ENCODE measurements at regions not wholly inside any gene's neighbourhood (a gene's known extent, or its start where the extent isn't known, plus 50 kb on each side); places are given as distances from the start of the nearest gene placed in this dataset.

GRCh38 chr2:134169788-134170187, 84.1 kb upstream of the MGAT5 start:
- H3K27me3 Mint-ChIP-seq (ENCODE audit: insufficient read depth, unreplicated experiment): no peaks in the 10 kb centered on the region
- intact Hi-C loops (cut with micrococcal nuclease; ENCODE audit: unreplicated experiment): no loop called here

GRCh38 chr2:134170294-134170693, 83.6 kb upstream of the MGAT5 start:
- CTCF ChIA-PET: no interaction called here

More at GRCh38 chr2:134169788-134170187, 84.1 kb upstream of the MGAT5 start:
- no peaks in the 10 kb centered on the region for H3K9me3 Mint-ChIP-seq (ENCODE audit: unreplicated experiment)
- no peak overlapping the region for H3K4me3 Mint-ChIP-seq (ENCODE audit: unreplicated experiment)
- no peaks in the 10 kb centered on the region for H3K4me1 Mint-ChIP-seq (ENCODE audit: low read depth, unreplicated experiment)
- H3K4me1 ChIP-seq: no peaks in the 10 kb centered on the region
- no peaks in the 10 kb centered on the region for H3K9me3 ChIP-seq
- no TSS peak for BruUV-seq (replicated peaks)
- H3K36me3 Mint-ChIP-seq (ENCODE audit: insufficient read depth, unreplicated experiment): no peaks in the 10 kb centered on the region
- POLR2A ChIA-PET: no interaction called here
- no peak for DNase-seq
- no peaks in the 10 kb centered on the region for H3K27me3 ChIP-seq (replicated peaks; ENCODE audit: control insufficient read depth, insufficient read depth, low read length)
- no peak for TF ChIP-seq CTCF (IDR thresholded peaks at IDR 0.05; ENCODE audit: insufficient read depth in 1 of 2, low read depth in 1 of 2, low read length in 1 of 2, severe bottlenecking in 1 of 2, unreplicated experiment in 1 of 2)
- no peak overlapping the region for H3K4me3 ChIP-seq (ENCODE audit: low read depth, low read length)
- no peaks in the 10 kb centered on the region for H3K36me3 ChIP-seq (ENCODE audit: control insufficient read depth, insufficient read depth, low read length)
- CTCF ChIA-PET: no interaction called here
- no peak overlapping the region for H3K27ac Mint-ChIP-seq (ENCODE audit: unreplicated experiment)

GRCh38 chr2:134170700-134171099, 83.2 kb upstream of the MGAT5 start:
- DNase-seq: no peak
- Histone ChIP-seq H3K9me3 (no peaks in the 10 kb centered on the region), H3K4me3 (ENCODE audit: low read depth, low read length) (no peak overlapping the region), H3K27me3 (replicated peaks; ENCODE audit: control insufficient read depth, insufficient read depth, low read length) (no peaks in the 10 kb centered on the region), H3K4me1 (no peaks in the 10 kb centered on the region), H3K36me3 (ENCODE audit: control insufficient read depth, insufficient read depth, low read length) (no peaks in the 10 kb centered on the region)
- intact Hi-C loops (cut with micrococcal nuclease; ENCODE audit: unreplicated experiment): no loop called here
- H3K27me3 Mint-ChIP-seq (ENCODE audit: insufficient read depth, unreplicated experiment): no peaks in the 10 kb centered on the region
- ChIA-PET CTCF (no interaction called here), POLR2A (no interaction called here)
- H3K4me3 Mint-ChIP-seq (ENCODE audit: unreplicated experiment): no peak overlapping the region
- no TSS peak for BruUV-seq (replicated peaks)
- no peak overlapping the region for H3K27ac Mint-ChIP-seq (ENCODE audit: unreplicated experiment)
- H3K4me1 Mint-ChIP-seq (ENCODE audit: low read depth, unreplicated experiment): no peaks in the 10 kb centered on the region
- no peaks in the 10 kb centered on the region for H3K9me3 Mint-ChIP-seq (ENCODE audit: unreplicated experiment)
- no peaks in the 10 kb centered on the region for H3K36me3 Mint-ChIP-seq (ENCODE audit: insufficient read depth, unreplicated experiment)
- TF ChIP-seq CTCF (IDR thresholded peaks at IDR 0.05; ENCODE audit: insufficient read depth in 1 of 2, low read depth in 1 of 2, low read length in 1 of 2, severe bottlenecking in 1 of 2, unreplicated experiment in 1 of 2): no peak

More at GRCh38 chr2:134170294-134170693, 83.6 kb upstream of the MGAT5 start:
- Mint-ChIP-seq H3K27me3 (ENCODE audit: insufficient read depth, unreplicated experiment) (no peaks in the 10 kb centered on the region), H3K9me3 (ENCODE audit: unreplicated experiment) (no peaks in the 10 kb centered on the region), H3K27ac (ENCODE audit: unreplicated experiment) (no peak overlapping the region), H3K36me3 (ENCODE audit: insufficient read depth, unreplicated experiment) (no peaks in the 10 kb centered on the region), H3K4me1 (ENCODE audit: low read depth, unreplicated experiment) (no peaks in the 10 kb centered on the region), H3K4me3 (ENCODE audit: unreplicated experiment) (no peak overlapping the region)
- no peak for DNase-seq
- BruUV-seq (replicated peaks): no TSS peak
- no peaks in the 10 kb centered on the region for H3K9me3 ChIP-seq
- H3K4me1 ChIP-seq: no peaks in the 10 kb centered on the region
- no peaks in the 10 kb centered on the region for H3K36me3 ChIP-seq (ENCODE audit: control insufficient read depth, insufficient read depth, low read length)
- H3K27me3 ChIP-seq (replicated peaks; ENCODE audit: control insufficient read depth, insufficient read depth, low read length): no peaks in the 10 kb centered on the region
- POLR2A ChIA-PET: no interaction called here
- intact Hi-C loops (cut with micrococcal nuclease; ENCODE audit: unreplicated experiment): no loop called here
- H3K4me3 ChIP-seq (ENCODE audit: low read depth, low read length): no peak overlapping the region
- no peak for TF ChIP-seq CTCF (IDR thresholded peaks at IDR 0.05; ENCODE audit: insufficient read depth in 1 of 2, low read depth in 1 of 2, low read length in 1 of 2, severe bottlenecking in 1 of 2, unreplicated experiment in 1 of 2)
